Neural cell (in vitro differentiated cells): ENCODE measurements at regions not wholly inside any gene's neighbourhood (a gene's known extent, or its start where the extent isn't known, plus 50 kb on each side); places are given as distances from the start of the nearest gene placed in this dataset.

ENCODE experiments used
- H2AFZ ChIP-seq: fragments of 200-600, 300-800 bp; sonication (generic), shearing (Covaris generic); 2 replicates; pipeline ENCODE4 v1.6.0; 2014; ENCODE audit warnings: low read depth, mild to moderate bottlenecking, antibody characterized with exemption, low read length, moderate library complexity
- H3F3A ChIP-seq: fragments of 200-600 bp; shearing (Covaris generic); 2 replicates; pipeline ENCODE4 v1.6.1; 2016; ENCODE audit warnings: mild to moderate bottlenecking, moderate library complexity, mixed read lengths, antibody characterized with exemption, low read length; ENCODE audit not compliant: insufficient read depth, poor library complexity, severe bottlenecking
- H3K27ac ChIP-seq: fragments of 200-600, 300-800 bp; sonication (generic), shearing (Covaris generic); 2 replicates; pipeline ENCODE4 v1.5.1; 2014; ENCODE audit warnings: mild to moderate bottlenecking, low read length, moderate library complexity
- H3K27me3 ChIP-seq: fragments of 300-800, 200-600 bp; sonication (generic), shearing (Covaris generic); 2 replicates; pipeline ENCODE4 v1.6.0; 2014; ENCODE audit warnings: mild to moderate bottlenecking, low read depth, low read length, moderate library complexity; ENCODE audit not compliant: insufficient read depth
- H3K36me3 ChIP-seq: fragments of 300-800, 200-600 bp; sonication (generic), shearing (Covaris generic); 2 replicates; pipeline ENCODE4 v1.5.1; 2014; ENCODE audit warnings: mild to moderate bottlenecking, antibody characterized with exemption, low read length, moderate library complexity; ENCODE audit not compliant: insufficient read depth
- H3K4me2 ChIP-seq: fragments of 300-800, 200-600 bp; sonication (generic), shearing (Covaris generic); 2 replicates; pipeline ENCODE4 v1.6.0; 2014; ENCODE audit warnings: mild to moderate bottlenecking, low read length
- H3K4me3 ChIP-seq: fragments of 300-800, 200-600 bp; sonication (generic), shearing (Covaris generic); 2 replicates; pipeline ENCODE4 v1.5.1; 2014; ENCODE audit warnings: mild to moderate bottlenecking, low read length, moderate library complexity
- H3K79me2 ChIP-seq: fragments of 200-600 bp; shearing (Covaris generic); replicated peaks from 2 replicates; pipeline ENCODE4 v1.6.0; 2014; ENCODE audit warnings: mild to moderate bottlenecking, low read length, moderate library complexity; ENCODE audit not compliant: insufficient read depth
- H3K9ac ChIP-seq: fragments of 300-800, 200-600 bp; sonication (generic), shearing (Covaris generic); 2 replicates; pipeline ENCODE4 v1.6.1; 2016; ENCODE audit warnings: mild to moderate bottlenecking, low read length, mixed read lengths
- H3K9me2 ChIP-seq: fragments of 200-600 bp; shearing (Covaris generic); 2 replicates; pipeline ENCODE4 v1.6.1; 2016; ENCODE audit warnings: mild to moderate bottlenecking, low read length, mixed read lengths; ENCODE audit not compliant: insufficient read depth
- H3K9me3 ChIP-seq: fragments of 200-600, 300-800 bp; sonication (generic), shearing (Covaris generic); 2 replicates; pipeline ENCODE4 v1.6.1; 2016; ENCODE audit warnings: mild to moderate bottlenecking, mixed run types, low read length, moderate library complexity, mixed read lengths
- H4K20me1 ChIP-seq: fragments of 200-600 bp; shearing (Covaris generic); 2 replicates; pipeline ENCODE4 v1.6.1; 2016; ENCODE audit warnings: mild to moderate bottlenecking, mixed run types; ENCODE audit not compliant: insufficient read depth
- EP300 ChIP-seq: fragments of 450-650 bp; conservative IDR thresholded peaks from 2 replicates; pipeline ENCODE4 v1.6.1; 2014; ENCODE audit warnings: antibody characterized with exemption, mild to moderate bottlenecking, moderate library complexity; ENCODE audit not compliant: poor library complexity, severe bottlenecking
- EZH2 ChIP-seq: fragments of 200-600, 300-800 bp; shearing (Covaris generic), sonication (generic); IDR thresholded peaks from 2 replicates; pipeline ENCODE4 v1.6.1; 2014; ENCODE audit warnings: antibody characterized with exemption, low read length, borderline replicate concordance, mild to moderate bottlenecking; ENCODE audit not compliant: insufficient read depth, poor library complexity, severe bottlenecking
- MXI1 ChIP-seq: fragments of 450-650 bp; conservative IDR thresholded peaks from 2 replicates; pipeline ENCODE4 v1.6.1; 2014; ENCODE audit warnings: antibody characterized with exemption, mild to moderate bottlenecking; ENCODE audit not compliant: poor library complexity, severe bottlenecking
- POLR2AphosphoS5 ChIP-seq: IDR thresholded peaks from 2 replicates; pipeline ENCODE4 v1.6.1; 2012
- RAD21 ChIP-seq: fragments of 450-650 bp; conservative IDR thresholded peaks from 2 replicates; pipeline ENCODE4 v1.6.1; 2014; ENCODE audit warnings: antibody characterized with exemption, mild to moderate bottlenecking, moderate library complexity
- SMC3 ChIP-seq: fragments of 450-650 bp; conservative IDR thresholded peaks from 2 replicates; pipeline ENCODE4 v1.6.1; 2014; ENCODE audit warnings: antibody characterized with exemption, mild to moderate bottlenecking, moderate library complexity; ENCODE audit not compliant: poor library complexity
- TAF1 ChIP-seq: IDR thresholded peaks from 2 replicates; pipeline ENCODE4 v1.6.1; 2012; ENCODE audit warnings: low read depth
- TF ChIP-seq, protein P1 (sequence below): IDR thresholded peaks from 2 replicates; pipeline ENCODE4 v1.6.1; 2012; ENCODE audit warnings: borderline replicate concordance
- TF ChIP-seq, protein P2 (sequence below): fragments of 450-650 bp; IDR thresholded peaks from 2 replicates; pipeline ENCODE4 v1.5.1; 2014; ENCODE audit warnings: antibody characterized with exemption, mild to moderate bottlenecking, moderate library complexity; ENCODE audit not compliant: poor library complexity, severe bottlenecking

DNA sequence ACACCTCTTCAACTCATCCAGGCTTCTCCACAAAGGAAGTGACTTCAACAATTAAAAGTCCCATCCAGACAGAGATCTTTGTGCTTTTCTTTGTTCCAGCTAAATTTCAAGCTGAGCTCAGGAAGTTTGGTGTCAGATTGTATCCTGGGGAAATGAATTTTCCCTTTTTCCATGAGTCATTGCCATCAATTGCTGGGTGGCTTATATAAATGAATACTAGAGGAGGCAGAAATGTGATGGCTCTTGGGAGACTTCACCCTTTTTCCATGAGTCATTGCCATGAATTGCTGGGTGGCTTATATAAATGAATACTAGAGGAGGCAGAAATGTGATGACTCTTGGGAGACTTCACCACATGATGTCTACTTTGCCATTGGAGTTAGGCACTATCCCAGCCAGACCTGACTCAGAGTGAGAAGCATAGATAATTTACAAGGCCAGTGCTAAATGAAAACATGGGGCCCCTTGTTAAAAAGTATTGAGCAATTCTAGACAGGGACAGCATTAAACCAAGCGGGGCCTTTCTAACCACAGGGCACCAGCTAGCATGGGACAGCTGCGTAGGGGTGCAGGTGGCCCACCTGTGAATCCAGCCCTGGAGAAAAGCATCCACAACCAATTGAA lies 339.2 kb upstream of the PODXL start:
- H2AFZ ChIP-seq, result no peak overlapping the region
- H3K79me2 ChIP-seq, result no peaks in the 10 kb centered on the region
- H3K9ac ChIP-seq, result no peak overlapping the region
- H3F3A ChIP-seq, result no peaks in the 10 kb centered on the region
- no peak overlapping the region for H3K4me2 ChIP-seq
- peaks cover 2% of the 10 kb centered on the region for H3K27me3 ChIP-seq
- H3K27ac ChIP-seq, result no peak overlapping the region
- H3K4me3 ChIP-seq, result no peak overlapping the region
- TF ChIP-seq, protein P1, sequence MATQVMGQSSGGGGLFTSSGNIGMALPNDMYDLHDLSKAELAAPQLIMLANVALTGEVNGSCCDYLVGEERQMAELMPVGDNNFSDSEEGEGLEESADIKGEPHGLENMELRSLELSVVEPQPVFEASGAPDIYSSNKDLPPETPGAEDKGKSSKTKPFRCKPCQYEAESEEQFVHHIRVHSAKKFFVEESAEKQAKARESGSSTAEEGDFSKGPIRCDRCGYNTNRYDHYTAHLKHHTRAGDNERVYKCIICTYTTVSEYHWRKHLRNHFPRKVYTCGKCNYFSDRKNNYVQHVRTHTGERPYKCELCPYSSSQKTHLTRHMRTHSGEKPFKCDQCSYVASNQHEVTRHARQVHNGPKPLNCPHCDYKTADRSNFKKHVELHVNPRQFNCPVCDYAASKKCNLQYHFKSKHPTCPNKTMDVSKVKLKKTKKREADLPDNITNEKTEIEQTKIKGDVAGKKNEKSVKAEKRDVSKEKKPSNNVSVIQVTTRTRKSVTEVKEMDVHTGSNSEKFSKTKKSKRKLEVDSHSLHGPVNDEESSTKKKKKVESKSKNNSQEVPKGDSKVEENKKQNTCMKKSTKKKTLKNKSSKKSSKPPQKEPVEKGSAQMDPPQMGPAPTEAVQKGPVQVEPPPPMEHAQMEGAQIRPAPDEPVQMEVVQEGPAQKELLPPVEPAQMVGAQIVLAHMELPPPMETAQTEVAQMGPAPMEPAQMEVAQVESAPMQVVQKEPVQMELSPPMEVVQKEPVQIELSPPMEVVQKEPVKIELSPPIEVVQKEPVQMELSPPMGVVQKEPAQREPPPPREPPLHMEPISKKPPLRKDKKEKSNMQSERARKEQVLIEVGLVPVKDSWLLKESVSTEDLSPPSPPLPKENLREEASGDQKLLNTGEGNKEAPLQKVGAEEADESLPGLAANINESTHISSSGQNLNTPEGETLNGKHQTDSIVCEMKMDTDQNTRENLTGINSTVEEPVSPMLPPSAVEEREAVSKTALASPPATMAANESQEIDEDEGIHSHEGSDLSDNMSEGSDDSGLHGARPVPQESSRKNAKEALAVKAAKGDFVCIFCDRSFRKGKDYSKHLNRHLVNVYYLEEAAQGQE, result no peak
- no peak for TF ChIP-seq SMC3
- TF ChIP-seq RAD21, result no peak
- no peak for TF ChIP-seq EZH2
- no peak for TF ChIP-seq POLR2AphosphoS5
- TF ChIP-seq TAF1, result no peak
- TF ChIP-seq MXI1, result no peak
- TF ChIP-seq, protein P2, sequence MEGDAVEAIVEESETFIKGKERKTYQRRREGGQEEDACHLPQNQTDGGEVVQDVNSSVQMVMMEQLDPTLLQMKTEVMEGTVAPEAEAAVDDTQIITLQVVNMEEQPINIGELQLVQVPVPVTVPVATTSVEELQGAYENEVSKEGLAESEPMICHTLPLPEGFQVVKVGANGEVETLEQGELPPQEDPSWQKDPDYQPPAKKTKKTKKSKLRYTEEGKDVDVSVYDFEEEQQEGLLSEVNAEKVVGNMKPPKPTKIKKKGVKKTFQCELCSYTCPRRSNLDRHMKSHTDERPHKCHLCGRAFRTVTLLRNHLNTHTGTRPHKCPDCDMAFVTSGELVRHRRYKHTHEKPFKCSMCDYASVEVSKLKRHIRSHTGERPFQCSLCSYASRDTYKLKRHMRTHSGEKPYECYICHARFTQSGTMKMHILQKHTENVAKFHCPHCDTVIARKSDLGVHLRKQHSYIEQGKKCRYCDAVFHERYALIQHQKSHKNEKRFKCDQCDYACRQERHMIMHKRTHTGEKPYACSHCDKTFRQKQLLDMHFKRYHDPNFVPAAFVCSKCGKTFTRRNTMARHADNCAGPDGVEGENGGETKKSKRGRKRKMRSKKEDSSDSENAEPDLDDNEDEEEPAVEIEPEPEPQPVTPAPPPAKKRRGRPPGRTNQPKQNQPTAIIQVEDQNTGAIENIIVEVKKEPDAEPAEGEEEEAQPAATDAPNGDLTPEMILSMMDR, result no peak
- TF ChIP-seq EP300, result no peak
- no peaks in the 10 kb centered on the region for H3K9me3 ChIP-seq
- no peaks in the 10 kb centered on the region for H3K9me2 ChIP-seq
- no peaks in the 10 kb centered on the region for H4K20me1 ChIP-seq
- H3K36me3 ChIP-seq, result no peaks in the 10 kb centered on the region

DNA sequence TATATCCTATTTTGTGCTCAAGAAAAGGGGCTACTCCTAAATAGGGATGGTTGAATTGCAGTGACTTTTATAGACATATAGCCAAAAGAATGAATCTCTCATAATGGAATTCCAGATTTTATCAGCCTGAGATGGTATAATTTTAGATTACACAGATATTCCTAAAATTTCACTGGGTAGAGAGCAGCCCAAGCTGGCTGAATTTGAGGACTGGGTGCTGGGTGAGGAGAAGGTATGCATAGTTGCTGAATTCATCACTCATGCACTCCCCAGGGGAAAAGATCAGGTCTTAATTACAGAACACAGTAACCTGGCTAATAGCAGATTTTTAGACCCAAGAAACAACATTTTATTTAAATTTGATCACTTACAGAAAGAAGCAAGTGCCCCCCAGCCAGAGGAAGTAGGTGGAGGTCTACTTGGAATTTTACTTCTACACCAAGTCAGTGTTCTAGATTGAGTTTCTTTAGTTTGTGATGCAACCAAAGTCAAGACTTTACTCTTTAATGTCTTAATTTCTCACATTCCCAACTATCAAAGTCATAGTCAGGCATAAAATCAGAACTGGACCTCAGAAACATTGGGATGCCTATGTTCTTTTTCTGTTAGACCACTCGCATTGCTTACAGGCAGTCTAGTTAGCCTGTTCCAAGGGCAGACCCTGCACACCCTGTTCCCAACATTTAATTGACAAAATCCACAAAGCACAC lies 337.4 kb upstream of the PODXL start:
- Histone ChIP-seq H3K27me3 (peaks cover 2% of the 10 kb centered on the region), H3F3A (no peaks in the 10 kb centered on the region), H2AFZ (no peak overlapping the region), H3K27ac (no peak overlapping the region), H3K4me2 (no peak overlapping the region), H3K9me2 (no peaks in the 10 kb centered on the region), H3K9me3 (no peaks in the 10 kb centered on the region), H3K36me3 (no peaks in the 10 kb centered on the region), H3K79me2 (no peaks in the 10 kb centered on the region), H3K4me3 (no peak overlapping the region), H3K9ac (no peak overlapping the region), H4K20me1 (no peaks in the 10 kb centered on the region)
- TF ChIP-seq, protein P2, result no peak
- TF ChIP-seq EZH2 (no peak), MXI1 (no peak), POLR2AphosphoS5 (no peak), SMC3 (no peak), EP300 (no peak), TAF1 (no peak), RAD21 (no peak)
- TF ChIP-seq, protein P1, result no peak
